Fibroblast of lung (primary cell): ENCODE measurements at regions not wholly inside any gene's neighbourhood (a gene's known extent, or its start where the extent isn't known, plus 50 kb on each side); places are given as distances from the start of the nearest gene placed in this dataset.

Source experiments
- CTCF ChIP-seq, 2 donors: IDR thresholded peaks in 1 of 2; conservative IDR thresholded peaks in 1 of 2; 1 replicate in 1 of 2; 2 replicates in 1 of 2; pipeline ENCODE4 v1.5.1; 2011 to 2012; ENCODE audit warnings: low read length in 2 of 2, control low read depth in 1 of 2, inconsistent platforms in 1 of 2, low read depth in 1 of 2, mild to moderate bottlenecking in 1 of 2
- EZH2 ChIP-seq: IDR thresholded peaks from 2 replicates; pipeline ENCODE4 v1.5.1; 2012; ENCODE audit warnings: low read length, control low read depth, mild to moderate bottlenecking; ENCODE audit errors: missing control alignments

GRCh38 chr12:30074916-30075315, 291.2 kb upstream of the TMTC1 start:
- TF ChIP-seq CTCF (conservative IDR thresholded peaks at IDR 0.05 in 1 of 2, IDR thresholded peaks at IDR 0.05 in 1 of 2; ENCODE audit: low read depth in 1 of 2, low read length in 2 of 2), result no peak
- TF ChIP-seq EZH2, result no peak
